Activated CD4-positive, alpha-beta T cell treated with anti-CD3 and anti-CD28 coated beads for 4 hours (primary cell): ENCODE measurements at regions not wholly inside any gene's neighbourhood (a gene's known extent, or its start where the extent isn't known, plus 50 kb on each side); places are given as distances from the start of the nearest gene placed in this dataset.
"Not testable (repeated sequence)": the region's sequence is repeated elsewhere in the genome, so short reads cannot be mapped to it uniquely, and the experiment has no call there.

Source experiments
- DNase-seq, 2 donors: peaks; one replicate each; pipeline ENCODE4 v3.0.0-alpha.2; 2020

GRCh38 chr9:27832108-27832507, 258.8 kb upstream of the C9orf72 start:
- DNase-seq = not testable (repeated sequence)

- no peak for DNase-seq
Measured at GRCh38 chr9:27835286-27835685, 262.0 kb upstream of the C9orf72 start.

- no peak for DNase-seq
Measured at GRCh38 chr9:27835746-27836145, 262.5 kb upstream of the C9orf72 start.

GRCh38 chr9:27836661-27837401, 263.6 kb upstream of the C9orf72 start:
- DNase-seq = no peak

GRCh38 chr9:27838876-27839275, 265.6 kb upstream of the C9orf72 start:
- DNase-seq = no peak

- not testable (repeated sequence) for DNase-seq
Measured at GRCh38 chr9:27839767-27840166, 266.5 kb upstream of the C9orf72 start.

- DNase-seq = no peak
Measured at GRCh38 chr9:27844797-27845196, 271.5 kb upstream of the C9orf72 start.

GRCh38 chr9:27847380-27847779, 274.1 kb upstream of the C9orf72 start:
- no peak for DNase-seq

- no peak for DNase-seq
Measured at GRCh38 chr9:27847818-27848217, 274.5 kb upstream of the C9orf72 start.

- DNase-seq = no peak
Measured at GRCh38 chr9:27848315-27848714, 275.0 kb upstream of the C9orf72 start.

- no peak for DNase-seq
Measured at GRCh38 chr9:27851858-27852257, 278.6 kb upstream of the C9orf72 start.

GRCh38 chr9:27853529-27853928, 280.2 kb upstream of the C9orf72 start:
- DNase-seq = no peak

GRCh38 chr9:27856054-27856453, 282.8 kb upstream of the C9orf72 start:
- DNase-seq = no peak

- DNase-seq = no peak
Measured at GRCh38 chr9:27856748-27857147, 283.5 kb upstream of the C9orf72 start.

- DNase-seq = no peak
Measured at GRCh38 chr9:27861887-27862286, 288.6 kb upstream of the C9orf72 start.

- DNase-seq = no peak
Measured at GRCh38 chr9:27864644-27865438, 291.6 kb upstream of the C9orf72 start.

GRCh38 chr9:27866741-27867140, 293.5 kb upstream of the C9orf72 start:
- no peak for DNase-seq

GRCh38 chr9:27870404-27870803, 297.1 kb upstream of the C9orf72 start:
- DNase-seq = no peak

- DNase-seq = no peak
Measured at GRCh38 chr9:27880156-27880555, 306.9 kb upstream of the C9orf72 start.

GRCh38 chr9:27880635-27881034, 307.4 kb upstream of the C9orf72 start:
- DNase-seq = no peak

GRCh38 chr9:27888661-27889295, 315.5 kb upstream of the C9orf72 start:
- no peak for DNase-seq

GRCh38 chr9:27924502-27924901, 351.2 kb upstream of the C9orf72 start:
- no peak for DNase-seq

- DNase-seq = no peak
Measured at GRCh38 chr9:27925815-27926214, 352.5 kb upstream of the C9orf72 start.

GRCh38 chr9:27929841-27930240, 356.6 kb upstream of the C9orf72 start:
- no peak for DNase-seq
